ENCODE measurements at regions not wholly inside any gene's neighbourhood (a gene's known extent, or its start where the extent isn't known, plus 50 kb on each side); places are given as distances from the start of the nearest gene placed in this dataset.

DNA sequence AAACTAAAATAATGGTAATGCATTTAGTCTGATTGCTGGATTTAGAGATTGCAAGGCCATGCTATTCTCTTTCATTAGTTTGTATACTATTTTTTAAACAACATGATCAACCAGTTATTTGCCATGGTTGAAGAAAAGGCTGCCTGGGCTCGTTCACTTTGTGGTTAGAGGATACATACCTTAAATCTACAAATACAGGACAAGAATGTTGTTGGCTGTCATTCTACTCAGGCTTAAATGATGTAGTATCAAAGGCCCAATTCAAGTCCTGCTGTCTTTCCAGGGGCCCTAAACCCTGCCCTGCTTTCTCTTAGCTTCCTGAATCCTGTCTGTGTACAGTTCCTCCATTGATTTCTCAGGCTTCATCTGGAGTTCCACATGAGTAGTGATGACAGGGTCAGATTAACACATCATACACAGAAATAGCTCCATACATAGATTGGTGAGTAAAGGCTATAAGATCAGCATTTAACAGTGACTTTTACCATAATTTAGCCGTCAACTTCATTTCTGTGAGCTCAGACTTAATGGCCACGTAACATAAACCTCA lies 114.9 kb upstream of the GPRIN3 start:
- SMC1A ChIA-PET (ENCODE audit: uncharacterized antibody, unreplicated experiment), result interaction anchor here (0.8 kb wide), 1 partner anchor 23 kb away, joined by 3 read pairs; no protein-coding TSS in a partner anchor
- FAIRE-seq (no peak), DNase-seq (ENCODE audit: low read depth, low spot score) (no peak), ATAC-seq (no peak)
- POLR2A ChIA-PET, result no interaction called here
- Histone ChIP-seq H3K9ac (ENCODE audit: control insufficient read depth, insufficient read depth, low read length) (no peak overlapping the region), H3K4me1 (ENCODE audit: control insufficient read depth, insufficient read depth, low read length) (no peaks in the 10 kb centered on the region), H2AFZ (ENCODE audit: control insufficient read depth, low read depth, low read length) (no peak overlapping the region), H3K27me3 (replicated peaks in 1 of 2; ENCODE audit: control insufficient read depth in 2 of 2, insufficient read depth in 2 of 2, low read length in 1 of 2) (no peaks in the 10 kb centered on the region), H3K27ac (ENCODE audit: control insufficient read depth, insufficient read depth) (no peak overlapping the region), H3K9me3 (replicated peaks; ENCODE audit: control insufficient read depth, insufficient read depth, low read length) (no peaks in the 10 kb centered on the region), H3K4me2 (ENCODE audit: control insufficient read depth, insufficient read depth) (no peak overlapping the region), H3K36me3 (ENCODE audit: control insufficient read depth in 2 of 2, insufficient read depth in 2 of 2, low read length in 1 of 2) (no peaks in the 10 kb centered on the region), H4K20me1 (ENCODE audit: control insufficient read depth, insufficient read depth) (no peaks in the 10 kb centered on the region), H3K79me2 (ENCODE audit: control insufficient read depth, insufficient read depth, low read length) (no peaks in the 10 kb centered on the region), H3K4me3 (no peak overlapping the region)
- intact Hi-C loops (cut with micrococcal nuclease; ENCODE audit: unreplicated experiment), result no loop called here
- CTCF ChIA-PET, result interaction anchor here (1.2 kb wide), 1 partner anchor 196 kb away, joined by 4 read pairs; no protein-coding TSS in a partner anchor
- 13% methylated on average over 3 of the region's 3 CpGs for WGBS (ENCODE audit: insufficient coverage, insufficient replicate concordance, low lambda C conversion rate, missing lambda C conversion rate)
- BruUV-seq (replicated peaks), result no TSS peak
- RAD21 ChIA-PET (ENCODE audit: unreplicated experiment), result no interaction called here
- in situ Hi-C loops (cut with MboI), result no loop called here
- no peak for TF ChIP-seq TCF3 (IDR thresholded peaks at IDR 0.05; ENCODE audit: borderline replicate concordance, insufficient read depth, low read depth, low read length)
- no peak for TF ChIP-seq EZH2 (IDR thresholded peaks at IDR 0.05; ENCODE audit: borderline replicate concordance, control insufficient read depth, low read depth, low read length)
- TF ChIP-seq ZNF274 (IDR thresholded peaks at IDR 0.05; ENCODE audit: insufficient read depth, insufficient read length), result no peak
- TF ChIP-seq POLR2AphosphoS5 (IDR thresholded peaks at IDR 0.05; ENCODE audit: low read length), result no peak
- TF ChIP-seq ATF7 (IDR thresholded peaks at IDR 0.05; ENCODE audit: low read depth), result no peak
- TF ChIP-seq, protein P1, sequence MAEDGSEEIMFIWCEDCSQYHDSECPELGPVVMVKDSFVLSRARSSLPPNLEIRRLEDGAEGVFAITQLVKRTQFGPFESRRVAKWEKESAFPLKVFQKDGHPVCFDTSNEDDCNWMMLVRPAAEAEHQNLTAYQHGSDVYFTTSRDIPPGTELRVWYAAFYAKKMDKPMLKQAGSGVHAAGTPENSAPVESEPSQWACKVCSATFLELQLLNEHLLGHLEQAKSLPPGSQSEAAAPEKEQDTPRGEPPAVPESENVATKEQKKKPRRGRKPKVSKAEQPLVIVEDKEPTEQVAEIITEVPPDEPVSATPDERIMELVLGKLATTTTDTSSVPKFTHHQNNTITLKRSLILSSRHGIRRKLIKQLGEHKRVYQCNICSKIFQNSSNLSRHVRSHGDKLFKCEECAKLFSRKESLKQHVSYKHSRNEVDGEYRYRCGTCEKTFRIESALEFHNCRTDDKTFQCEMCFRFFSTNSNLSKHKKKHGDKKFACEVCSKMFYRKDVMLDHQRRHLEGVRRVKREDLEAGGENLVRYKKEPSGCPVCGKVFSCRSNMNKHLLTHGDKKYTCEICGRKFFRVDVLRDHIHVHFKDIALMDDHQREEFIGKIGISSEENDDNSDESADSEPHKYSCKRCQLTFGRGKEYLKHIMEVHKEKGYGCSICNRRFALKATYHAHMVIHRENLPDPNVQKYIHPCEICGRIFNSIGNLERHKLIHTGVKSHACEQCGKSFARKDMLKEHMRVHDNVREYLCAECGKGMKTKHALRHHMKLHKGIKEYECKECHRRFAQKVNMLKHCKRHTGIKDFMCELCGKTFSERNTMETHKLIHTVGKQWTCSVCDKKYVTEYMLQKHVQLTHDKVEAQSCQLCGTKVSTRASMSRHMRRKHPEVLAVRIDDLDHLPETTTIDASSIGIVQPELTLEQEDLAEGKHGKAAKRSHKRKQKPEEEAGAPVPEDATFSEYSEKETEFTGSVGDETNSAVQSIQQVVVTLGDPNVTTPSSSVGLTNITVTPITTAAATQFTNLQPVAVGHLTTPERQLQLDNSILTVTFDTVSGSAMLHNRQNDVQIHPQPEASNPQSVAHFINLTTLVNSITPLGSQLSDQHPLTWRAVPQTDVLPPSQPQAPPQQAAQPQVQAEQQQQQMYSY (CRISPR knock-in tag; IDR thresholded peaks at IDR 0.05), result no peak
- TF ChIP-seq CBFB (IDR thresholded peaks at IDR 0.05; ENCODE audit: low read depth), result no peak
- TF ChIP-seq ZNF384 (IDR thresholded peaks at IDR 0.05; ENCODE audit: borderline replicate concordance, low read depth, low read length), result no peak
- no peak for TF ChIP-seq NR2C2 (IDR thresholded peaks at IDR 0.05; ENCODE audit: borderline replicate concordance, control insufficient read depth, insufficient read length, low read depth)
- no peak for TF ChIP-seq RBBP5 (conservative IDR thresholded peaks at IDR 0.05)
- no peak for TF ChIP-seq CUX1 (IDR thresholded peaks at IDR 0.05; ENCODE audit: insufficient replicate concordance, low read depth, low read length)
- TF ChIP-seq CEBPZ (IDR thresholded peaks at IDR 0.05; ENCODE audit: low read depth, low read length), result no peak
